IPS-15b (cell line): ENCODE measurements at regions not wholly inside any gene's neighbourhood (a gene's known extent, or its start where the extent isn't known, plus 50 kb on each side); places are given as distances from the start of the nearest gene placed in this dataset.

Source experiments
- H3K27me3 ChIP-seq: one replicate; pipeline ENCODE4 v1.6.1; 2013; ENCODE audit warnings: low read length; ENCODE audit not compliant: control insufficient read depth, insufficient read depth
- H3K36me3 ChIP-seq: one replicate; pipeline ENCODE4 v1.6.1; 2013; ENCODE audit warnings: low read length; ENCODE audit not compliant: control insufficient read depth, insufficient read depth
- H3K4me1 ChIP-seq: one replicate; pipeline ENCODE4 v1.6.1; 2013; ENCODE audit warnings: mild to moderate bottlenecking, low read length; ENCODE audit not compliant: control insufficient read depth, insufficient read depth
- H3K4me3 ChIP-seq: one replicate; pipeline ENCODE4 v1.5.1; 2013; ENCODE audit warnings: low read depth, low read length
- H3K9ac ChIP-seq: one replicate; pipeline ENCODE4 v1.6.1; 2013; ENCODE audit warnings: low read depth, mild to moderate bottlenecking, low read length
- H3K9me3 ChIP-seq: one replicate; pipeline ENCODE4 v1.6.1; 2013; ENCODE audit warnings: mild to moderate bottlenecking, low read length; ENCODE audit not compliant: control insufficient read depth, insufficient read depth

DNA sequence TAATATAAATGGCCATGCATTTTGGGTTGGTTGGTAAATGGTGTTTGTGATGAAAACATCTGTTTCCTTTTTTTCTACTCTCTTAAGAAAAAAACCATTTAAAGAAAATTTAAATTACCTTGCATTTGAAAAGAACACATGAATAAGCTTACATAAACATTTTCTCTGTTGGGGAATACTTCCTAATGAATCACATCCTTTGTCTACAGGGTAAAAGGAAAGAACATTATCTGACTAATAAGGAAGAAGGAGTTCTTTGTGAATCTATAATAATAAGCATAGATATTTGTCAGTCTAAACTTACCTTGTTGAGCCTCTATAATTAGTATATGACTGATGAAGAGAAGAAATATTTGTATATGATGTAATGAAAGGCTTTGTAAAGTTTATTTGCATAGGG is 254.1 kb upstream of the ZNF717 start:
- no peaks in the 10 kb centered on the region for H3K9me3 ChIP-seq
- H3K4me3 ChIP-seq = no peak overlapping the region
- no peaks in the 10 kb centered on the region for H3K36me3 ChIP-seq
- H3K27me3 ChIP-seq = no peaks in the 10 kb centered on the region
- H3K9ac ChIP-seq = no peak overlapping the region
- H3K4me1 ChIP-seq = peaks cover 31% of the 10 kb centered on the region

- Histone ChIP-seq H3K9me3 (no peaks in the 10 kb centered on the region), H3K9ac (no peak overlapping the region), H3K4me1 (peaks cover 38% of the 10 kb centered on the region), H3K4me3 (no peak overlapping the region), H3K27me3 (no peaks in the 10 kb centered on the region), H3K36me3 (no peaks in the 10 kb centered on the region)
Measured at GRCh38 chr3:76040946-76041345, 255.6 kb upstream of the ZNF717 start.

- H3K36me3 ChIP-seq = no peaks in the 10 kb centered on the region
- peaks cover 35% of the 10 kb centered on the region for H3K4me1 ChIP-seq
- H3K9me3 ChIP-seq = no peaks in the 10 kb centered on the region
- H3K4me3 ChIP-seq = peak overlapping the region; percentile 14
- no peaks in the 10 kb centered on the region for H3K27me3 ChIP-seq
- H3K9ac ChIP-seq = no peak overlapping the region
Measured at GRCh38 chr3:76043746-76044145, 258.4 kb upstream of the ZNF717 start.

- H3K27me3 ChIP-seq = no peaks in the 10 kb centered on the region
- no peaks in the 10 kb centered on the region for H3K9me3 ChIP-seq
- H3K36me3 ChIP-seq = no peaks in the 10 kb centered on the region
- peaks cover 26% of the 10 kb centered on the region for H3K4me1 ChIP-seq
- no peak overlapping the region for H3K9ac ChIP-seq
- H3K4me3 ChIP-seq = no peak overlapping the region
Measured at GRCh38 chr3:76044601-76045600, 259.6 kb upstream of the ZNF717 start.

DNA sequence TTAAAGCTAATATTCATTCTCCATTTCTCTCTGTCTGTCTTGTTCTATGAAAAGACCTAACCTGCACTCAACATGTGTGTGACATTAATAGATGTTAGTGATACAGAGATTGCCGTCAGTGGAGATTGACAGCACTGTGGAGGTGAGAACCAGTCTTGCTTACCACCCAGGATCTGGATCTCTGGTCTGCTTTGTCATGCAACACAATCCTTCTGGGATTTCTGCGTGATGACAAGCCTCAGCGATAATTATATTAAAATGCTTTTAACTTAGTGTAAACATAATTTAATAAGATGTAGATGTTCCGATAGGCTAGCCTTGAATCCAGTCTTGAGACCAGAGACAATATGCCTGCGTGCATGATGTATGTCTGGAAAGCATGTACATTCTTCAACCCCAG is 262.0 kb upstream of the ZNF717 start:
- no peaks in the 10 kb centered on the region for H3K9me3 ChIP-seq

DNA sequence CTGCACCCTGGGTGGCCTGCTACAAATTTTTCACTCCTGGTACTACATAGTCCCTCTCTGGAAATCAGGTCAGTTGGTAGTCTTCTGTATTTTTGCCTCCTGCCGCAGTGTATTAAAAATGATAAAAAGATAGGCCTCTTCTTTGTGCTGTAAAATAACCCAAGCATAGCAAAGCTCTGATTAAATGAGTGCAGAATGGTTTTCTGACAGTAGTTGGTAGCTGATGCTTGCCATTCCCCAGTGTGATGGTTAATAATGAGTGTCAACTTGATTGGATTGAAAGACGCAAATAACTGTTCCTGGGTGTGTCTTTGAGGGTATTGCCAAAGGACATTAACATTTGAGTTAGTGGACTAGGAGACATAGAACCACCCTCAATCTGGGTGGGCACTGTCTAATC is 264.4 kb upstream of the ZNF717 start:
- H3K36me3 ChIP-seq = no peaks in the 10 kb centered on the region
- H3K27me3 ChIP-seq = no peaks in the 10 kb centered on the region
- no peak overlapping the region for H3K4me3 ChIP-seq
- no peak overlapping the region for H3K9ac ChIP-seq
- H3K4me1 ChIP-seq = peaks cover 8% of the 10 kb centered on the region
- no peaks in the 10 kb centered on the region for H3K9me3 ChIP-seq

More for the DNA sequence above, 262.0 kb upstream of the ZNF717 start:
- H3K4me3 ChIP-seq = no peak overlapping the region
- H3K9ac ChIP-seq = no peak overlapping the region
- H3K36me3 ChIP-seq = no peaks in the 10 kb centered on the region
- H3K27me3 ChIP-seq = no peaks in the 10 kb centered on the region
- peaks cover 22% of the 10 kb centered on the region for H3K4me1 ChIP-seq

DNA sequence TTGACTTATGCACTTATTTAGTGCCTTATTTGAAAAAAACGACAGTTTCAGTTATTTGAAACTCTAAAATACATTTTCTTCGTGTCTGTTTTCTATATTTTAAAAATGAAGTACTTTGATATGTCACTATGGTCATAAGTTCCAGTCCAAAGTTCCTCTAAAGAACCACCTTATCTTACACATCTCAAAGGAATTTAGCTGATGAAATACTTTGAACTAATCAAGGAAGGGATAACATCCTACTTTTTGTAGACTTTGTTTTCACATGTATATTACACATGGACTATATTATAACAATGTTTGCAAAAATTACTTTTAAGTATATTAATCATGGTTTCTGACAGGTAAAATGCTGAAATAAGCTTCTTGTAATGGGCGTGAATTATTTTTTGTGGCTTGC is 265.8 kb upstream of the ZNF717 start:
- no peaks in the 10 kb centered on the region for H3K9me3 ChIP-seq
- H3K4me3 ChIP-seq = no peak overlapping the region
- H3K36me3 ChIP-seq = no peaks in the 10 kb centered on the region
- H3K4me1 ChIP-seq = peaks cover 4% of the 10 kb centered on the region
- H3K27me3 ChIP-seq = no peaks in the 10 kb centered on the region
- no peak overlapping the region for H3K9ac ChIP-seq

DNA sequence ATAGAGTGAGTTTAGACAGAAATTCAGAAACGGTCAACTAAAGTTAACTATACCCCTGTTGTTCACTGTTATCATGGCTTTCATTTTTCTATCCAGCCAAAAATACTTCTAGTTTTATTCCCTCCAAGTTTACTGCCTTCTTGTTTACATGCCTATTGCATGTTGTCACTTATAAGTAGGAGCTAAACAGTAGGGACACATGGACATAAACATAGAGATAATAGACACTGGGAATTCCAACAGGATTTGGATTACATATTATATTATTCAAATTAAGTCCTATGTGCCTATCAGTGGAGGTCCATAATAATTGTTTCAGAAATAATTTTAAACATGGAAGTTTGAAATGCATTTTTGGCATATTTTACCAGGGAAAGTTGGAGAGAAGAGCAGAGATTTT is 269.1 kb upstream of the ZNF717 start:
- H3K27me3 ChIP-seq = no peaks in the 10 kb centered on the region
- no peaks in the 10 kb centered on the region for H3K9me3 ChIP-seq
- H3K36me3 ChIP-seq = no peaks in the 10 kb centered on the region
- H3K9ac ChIP-seq = no peak overlapping the region
- H3K4me1 ChIP-seq = peaks cover 2% of the 10 kb centered on the region
- no peak overlapping the region for H3K4me3 ChIP-seq

- H3K9me3 ChIP-seq = no peaks in the 10 kb centered on the region
- no peaks in the 10 kb centered on the region for H3K36me3 ChIP-seq
- H3K27me3 ChIP-seq = no peaks in the 10 kb centered on the region
- H3K9ac ChIP-seq = no peak overlapping the region
- no peak overlapping the region for H3K4me3 ChIP-seq
- H3K4me1 ChIP-seq = peaks cover 3% of the 10 kb centered on the region
Measured at GRCh38 chr3:76061654-76062053, 276.3 kb upstream of the ZNF717 start.

DNA sequence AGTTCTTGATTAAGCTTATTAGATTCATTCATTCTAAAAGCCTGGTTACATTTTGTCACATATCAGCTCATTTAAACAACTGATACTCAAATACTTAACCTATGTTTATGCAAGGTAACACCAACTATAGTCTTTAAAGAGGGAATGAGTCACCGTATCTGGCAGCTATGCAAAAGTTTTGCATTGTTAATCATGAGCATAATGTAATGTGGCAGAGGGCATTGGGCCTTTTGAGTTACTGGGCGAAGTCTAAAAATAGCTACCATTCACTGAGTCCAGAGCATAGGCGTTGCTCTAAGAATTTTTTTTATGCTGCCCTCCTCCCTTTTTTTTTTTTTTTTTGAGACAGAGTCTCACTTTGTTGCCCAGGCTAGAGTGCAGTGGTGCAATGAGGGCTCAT is 277.7 kb upstream of the ZNF717 start:
- H3K9ac ChIP-seq = no peak overlapping the region

GRCh38 chr3:76063811-76064210 is 278.5 kb upstream of the ZNF717 start:
- no peak overlapping the region for H3K9ac ChIP-seq
- no peaks in the 10 kb centered on the region for H3K36me3 ChIP-seq
- H3K27me3 ChIP-seq = no peaks in the 10 kb centered on the region
- H3K9me3 ChIP-seq = no peaks in the 10 kb centered on the region
- no peak overlapping the region for H3K4me3 ChIP-seq
- peaks cover 3% of the 10 kb centered on the region for H3K4me1 ChIP-seq

More for the DNA sequence above, 277.7 kb upstream of the ZNF717 start:
- no peaks in the 10 kb centered on the region for H3K27me3 ChIP-seq
- no peaks in the 10 kb centered on the region for H3K9me3 ChIP-seq
- peaks cover 3% of the 10 kb centered on the region for H3K4me1 ChIP-seq
- H3K36me3 ChIP-seq = no peaks in the 10 kb centered on the region
- no peak overlapping the region for H3K4me3 ChIP-seq

GRCh38 chr3:76065964-76066363 is 280.6 kb upstream of the ZNF717 start:
- H3K27me3 ChIP-seq = no peaks in the 10 kb centered on the region
- peaks cover 12% of the 10 kb centered on the region for H3K4me1 ChIP-seq
- no peak overlapping the region for H3K4me3 ChIP-seq
- no peak overlapping the region for H3K9ac ChIP-seq
- no peaks in the 10 kb centered on the region for H3K9me3 ChIP-seq
- H3K36me3 ChIP-seq = no peaks in the 10 kb centered on the region
